ENCODE measurements at regions not wholly inside any gene's neighbourhood (a gene's known extent, or its start where the extent isn't known, plus 50 kb on each side); places are given as distances from the start of the nearest gene placed in this dataset.

- TF ChIP-seq YY1 (IDR thresholded peaks at IDR 0.05; ENCODE audit: low read depth) (no peak), MXI1 (IDR thresholded peaks at IDR 0.05; ENCODE audit: low read depth, low read length) (no peak), EP300 (IDR thresholded peaks at IDR 0.05; ENCODE audit: borderline replicate concordance in 1 of 2, low read depth in 1 of 2, low read length in 1 of 2) (no peak), GABPA (IDR thresholded peaks at IDR 0.05; ENCODE audit: low read depth) (no peak), JUND (IDR thresholded peaks at IDR 0.05) (no peak)
- TF ChIP-seq, protein P1, sequence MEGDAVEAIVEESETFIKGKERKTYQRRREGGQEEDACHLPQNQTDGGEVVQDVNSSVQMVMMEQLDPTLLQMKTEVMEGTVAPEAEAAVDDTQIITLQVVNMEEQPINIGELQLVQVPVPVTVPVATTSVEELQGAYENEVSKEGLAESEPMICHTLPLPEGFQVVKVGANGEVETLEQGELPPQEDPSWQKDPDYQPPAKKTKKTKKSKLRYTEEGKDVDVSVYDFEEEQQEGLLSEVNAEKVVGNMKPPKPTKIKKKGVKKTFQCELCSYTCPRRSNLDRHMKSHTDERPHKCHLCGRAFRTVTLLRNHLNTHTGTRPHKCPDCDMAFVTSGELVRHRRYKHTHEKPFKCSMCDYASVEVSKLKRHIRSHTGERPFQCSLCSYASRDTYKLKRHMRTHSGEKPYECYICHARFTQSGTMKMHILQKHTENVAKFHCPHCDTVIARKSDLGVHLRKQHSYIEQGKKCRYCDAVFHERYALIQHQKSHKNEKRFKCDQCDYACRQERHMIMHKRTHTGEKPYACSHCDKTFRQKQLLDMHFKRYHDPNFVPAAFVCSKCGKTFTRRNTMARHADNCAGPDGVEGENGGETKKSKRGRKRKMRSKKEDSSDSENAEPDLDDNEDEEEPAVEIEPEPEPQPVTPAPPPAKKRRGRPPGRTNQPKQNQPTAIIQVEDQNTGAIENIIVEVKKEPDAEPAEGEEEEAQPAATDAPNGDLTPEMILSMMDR (IDR thresholded peaks at IDR 0.05): no peak
- TF ChIP-seq, protein P2, sequence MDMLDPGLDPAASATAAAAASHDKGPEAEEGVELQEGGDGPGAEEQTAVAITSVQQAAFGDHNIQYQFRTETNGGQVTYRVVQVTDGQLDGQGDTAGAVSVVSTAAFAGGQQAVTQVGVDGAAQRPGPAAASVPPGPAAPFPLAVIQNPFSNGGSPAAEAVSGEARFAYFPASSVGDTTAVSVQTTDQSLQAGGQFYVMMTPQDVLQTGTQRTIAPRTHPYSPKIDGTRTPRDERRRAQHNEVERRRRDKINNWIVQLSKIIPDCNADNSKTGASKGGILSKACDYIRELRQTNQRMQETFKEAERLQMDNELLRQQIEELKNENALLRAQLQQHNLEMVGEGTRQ (IDR thresholded peaks at IDR 0.05; ENCODE audit: borderline replicate concordance, low read depth, low read length): no peak
Observed at GRCh38 chr3:146712806-146713205, 107.7 kb upstream of the PLSCR5 start.

Data from SK-N-SH (cell line).